ENCODE measurements at regions not wholly inside any gene's neighbourhood (a gene's known extent, or its start where the extent isn't known, plus 50 kb on each side); places are given as distances from the start of the nearest gene placed in this dataset.

DNA sequence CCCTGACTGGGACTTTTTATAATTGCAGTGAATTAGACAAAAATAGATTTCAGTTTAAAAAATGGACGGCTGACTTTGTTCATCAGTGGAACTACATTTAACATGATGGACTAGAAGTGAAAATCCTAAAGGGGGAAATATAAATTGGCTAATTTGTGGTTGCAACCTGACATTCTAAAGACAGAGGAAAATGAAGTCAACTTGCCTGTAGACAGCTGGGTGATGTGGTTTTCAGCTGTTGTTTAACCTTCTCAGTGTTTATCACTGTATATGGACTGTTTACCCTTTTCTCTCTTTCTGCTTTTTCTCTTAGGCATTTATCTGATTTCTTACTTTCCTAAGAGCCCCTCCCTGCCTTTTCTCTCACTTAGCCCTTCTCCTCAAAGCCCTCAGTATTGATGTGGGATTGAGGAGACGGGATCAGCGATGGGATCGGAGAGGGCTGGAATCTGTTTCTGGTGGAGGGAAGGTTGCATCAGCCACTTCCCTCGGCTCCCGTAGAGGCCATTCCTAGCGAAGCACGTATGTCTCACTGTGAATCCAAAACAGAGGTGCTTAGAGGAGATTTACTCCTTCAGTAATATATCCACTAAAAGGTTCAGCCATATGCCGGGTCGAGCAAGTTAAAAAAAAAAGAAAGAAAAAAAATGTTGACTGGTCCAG, 109.0 kb upstream of the KLF6 start (continued):
- TF ChIP-seq, protein P1, sequence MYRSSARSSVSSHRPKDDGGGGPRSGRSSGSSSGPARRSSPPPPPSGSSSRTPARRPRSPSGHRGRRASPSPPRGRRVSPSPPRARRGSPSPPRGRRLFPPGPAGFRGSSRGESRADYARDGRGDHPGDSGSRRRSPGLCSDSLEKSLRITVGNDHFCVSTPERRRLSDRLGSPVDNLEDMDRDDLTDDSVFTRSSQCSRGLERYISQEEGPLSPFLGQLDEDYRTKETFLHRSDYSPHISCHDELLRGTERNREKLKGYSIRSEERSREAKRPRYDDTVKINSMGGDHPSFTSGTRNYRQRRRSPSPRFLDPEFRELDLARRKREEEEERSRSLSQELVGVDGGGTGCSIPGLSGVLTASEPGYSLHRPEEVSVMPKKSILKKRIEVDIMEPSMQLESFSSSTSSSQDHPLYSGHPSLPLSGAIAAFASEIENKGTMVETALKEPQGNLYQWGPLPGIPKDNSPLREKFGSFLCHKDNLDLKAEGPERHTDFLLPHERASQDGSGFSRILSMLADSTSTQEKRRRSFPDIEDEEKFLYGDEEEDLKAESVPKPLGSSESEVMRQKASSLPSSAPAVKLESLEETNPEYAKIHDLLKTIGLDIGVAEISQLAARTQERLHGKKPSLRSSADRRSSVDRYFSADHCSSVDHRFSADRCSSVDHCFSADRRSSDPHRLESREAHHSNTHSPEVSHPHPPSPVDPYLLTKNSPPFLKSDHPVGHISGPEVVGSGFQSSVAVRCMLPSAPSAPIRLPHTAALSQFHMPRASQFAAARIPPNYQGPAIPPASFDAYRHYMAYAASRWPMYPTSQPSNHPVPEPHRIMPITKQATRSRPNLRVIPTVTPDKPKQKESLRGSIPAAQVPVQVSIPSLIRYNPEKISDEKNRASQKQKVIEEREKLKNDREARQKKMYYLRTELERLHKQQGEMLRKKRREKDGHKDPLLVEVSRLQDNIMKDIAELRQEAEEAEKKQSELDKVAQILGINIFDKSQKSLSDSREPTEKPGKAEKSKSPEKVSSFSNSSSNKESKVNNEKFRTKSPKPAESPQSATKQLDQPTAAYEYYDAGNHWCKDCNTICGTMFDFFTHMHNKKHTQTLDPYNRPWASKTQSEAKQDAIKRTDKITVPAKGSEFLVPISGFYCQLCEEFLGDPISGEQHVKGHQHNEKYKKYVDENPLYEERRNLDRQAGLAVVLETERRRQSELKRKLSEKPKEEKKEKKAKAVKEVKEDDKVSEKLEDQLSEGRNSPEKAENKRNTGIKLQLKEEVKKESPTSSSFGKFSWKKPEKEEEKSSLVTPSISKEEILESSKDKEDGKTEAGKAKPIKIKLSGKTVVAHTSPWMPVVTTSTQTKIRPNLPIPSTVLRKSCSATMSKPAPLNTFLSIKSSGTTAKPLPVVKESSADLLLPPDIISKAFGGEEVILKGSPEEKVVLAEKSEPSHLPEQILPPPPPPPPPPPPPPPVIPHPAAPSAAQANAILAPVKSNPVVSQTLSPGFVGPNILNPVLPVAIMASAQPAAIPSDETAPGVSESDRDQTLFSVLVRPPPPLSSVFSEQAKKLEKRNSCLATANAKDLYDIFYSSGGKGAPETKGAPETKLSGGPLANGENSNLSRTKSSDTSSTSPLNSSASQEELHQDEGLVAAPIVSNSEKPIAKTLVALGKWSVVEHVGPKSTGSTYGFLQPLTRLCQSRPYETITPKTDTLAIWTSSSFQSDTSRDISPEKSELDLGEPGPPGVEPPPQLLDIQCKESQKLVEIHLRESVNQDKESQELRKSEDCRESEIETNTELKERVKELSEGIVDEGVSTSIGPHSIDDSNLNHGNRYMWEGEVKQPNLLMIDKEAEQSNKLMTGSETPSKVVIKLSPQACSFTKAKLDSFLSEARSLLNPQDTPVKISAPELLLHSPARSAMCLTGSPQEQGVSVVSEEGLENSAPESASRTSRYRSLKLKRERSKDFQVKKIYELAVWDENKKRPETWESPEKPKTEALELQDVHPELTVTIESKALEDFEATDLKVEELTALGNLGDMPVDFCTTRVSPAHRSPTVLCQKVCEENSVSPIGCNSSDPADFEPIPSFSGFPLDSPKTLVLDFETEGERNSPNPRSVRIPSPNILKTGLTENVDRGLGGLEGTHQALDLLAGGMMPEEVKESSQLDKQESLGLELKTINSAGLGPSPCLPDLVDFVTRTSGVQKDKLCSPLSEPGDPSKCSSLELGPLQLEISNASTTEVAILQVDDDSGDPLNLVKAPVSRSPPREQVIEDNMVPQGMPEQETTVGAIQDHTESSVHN (IDR thresholded peaks at IDR 0.05; ENCODE audit: borderline replicate concordance in 1 of 2, low read depth in 1 of 2): 0 out of 4 replicates have a peak, but pooled peaks of 1 of the 2 experiments have one; percentile 11
- TF ChIP-seq THAP7 (CRISPR knock-in tag; IDR thresholded peaks at IDR 0.05) (0 out of 2 replicates have a peak, but pooled peaks have one; percentile 57), ZNF239 (CRISPR knock-in tag; IDR thresholded peaks at IDR 0.05) (peak; percentile 41; the same call in 1 of the 2 replicates), TRIM24 (IDR thresholded peaks at IDR 0.05) (peak in 1 of 2 experiments; percentile 16; a peak in 1 of 4 replicates), RAD21 (CRISPR knock-in tag; conservative IDR thresholded peaks at IDR 0.05 in 1 of 2, IDR thresholded peaks at IDR 0.05 in 1 of 2) (0 out of 4 replicates have a peak, but pooled peaks of 1 of the 2 experiments have one; percentile 11), ZNF592 (IDR thresholded peaks at IDR 0.05) (0 out of 2 replicates have a peak, but pooled peaks have one; percentile 71), CTBP1 (IDR thresholded peaks at IDR 0.05; ENCODE audit: borderline replicate concordance) (peak; percentile 28; the same call in 1 of the 2 replicates)
- TF ChIP-seq, protein P2, sequence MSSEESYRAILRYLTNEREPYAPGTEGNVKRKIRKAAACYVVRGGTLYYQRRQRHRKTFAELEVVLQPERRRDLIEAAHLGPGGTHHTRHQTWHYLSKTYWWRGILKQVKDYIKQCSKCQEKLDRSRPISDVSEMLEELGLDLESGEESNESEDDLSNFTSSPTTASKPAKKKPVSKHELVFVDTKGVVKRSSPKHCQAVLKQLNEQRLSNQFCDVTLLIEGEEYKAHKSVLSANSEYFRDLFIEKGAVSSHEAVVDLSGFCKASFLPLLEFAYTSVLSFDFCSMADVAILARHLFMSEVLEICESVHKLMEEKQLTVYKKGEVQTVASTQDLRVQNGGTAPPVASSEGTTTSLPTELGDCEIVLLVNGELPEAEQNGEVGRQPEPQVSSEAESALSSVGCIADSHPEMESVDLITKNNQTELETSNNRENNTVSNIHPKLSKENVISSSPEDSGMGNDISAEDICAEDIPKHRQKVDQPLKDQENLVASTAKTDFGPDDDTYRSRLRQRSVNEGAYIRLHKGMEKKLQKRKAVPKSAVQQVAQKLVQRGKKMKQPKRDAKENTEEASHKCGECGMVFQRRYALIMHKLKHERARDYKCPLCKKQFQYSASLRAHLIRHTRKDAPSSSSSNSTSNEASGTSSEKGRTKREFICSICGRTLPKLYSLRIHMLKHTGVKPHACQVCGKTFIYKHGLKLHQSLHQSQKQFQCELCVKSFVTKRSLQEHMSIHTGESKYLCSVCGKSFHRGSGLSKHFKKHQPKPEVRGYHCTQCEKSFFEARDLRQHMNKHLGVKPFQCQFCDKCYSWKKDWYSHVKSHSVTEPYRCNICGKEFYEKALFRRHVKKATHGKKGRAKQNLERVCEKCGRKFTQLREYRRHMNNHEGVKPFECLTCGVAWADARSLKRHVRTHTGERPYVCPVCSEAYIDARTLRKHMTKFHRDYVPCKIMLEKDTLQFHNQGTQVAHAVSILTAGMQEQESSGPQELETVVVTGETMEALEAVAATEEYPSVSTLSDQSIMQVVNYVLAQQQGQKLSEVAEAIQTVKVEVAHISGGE (CRISPR knock-in tag; IDR thresholded peaks at IDR 0.05): 0 out of 6 replicates have a peak, but pooled peaks of 1 of the 3 experiments have one; percentile 23

All from K562 (cell line).